ENCODE measurements at regions not wholly inside any gene's neighbourhood (a gene's known extent, or its start where the extent isn't known, plus 50 kb on each side); places are given as distances from the start of the nearest gene placed in this dataset.

DNA sequence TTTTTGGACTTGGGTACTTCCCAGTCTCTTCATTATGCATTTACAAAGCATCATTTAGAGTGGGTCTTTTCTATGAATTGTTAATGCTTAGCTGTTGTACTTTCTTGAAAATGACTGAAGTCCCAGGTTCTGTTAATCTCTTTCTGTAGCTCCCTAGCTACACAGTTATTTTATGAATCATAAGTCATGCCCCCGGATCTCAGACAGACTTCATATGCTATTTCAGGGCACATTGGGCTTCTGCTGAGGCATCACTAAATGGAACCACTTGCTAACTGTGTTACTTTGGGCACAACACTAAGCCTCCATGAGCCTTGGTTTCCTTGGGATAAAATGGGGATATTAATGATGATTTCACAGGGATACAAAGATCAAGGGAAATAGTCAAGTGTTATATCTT lies 55.5 kb upstream of the RBM15 start (continued):
- TF ChIP-seq, protein P1, sequence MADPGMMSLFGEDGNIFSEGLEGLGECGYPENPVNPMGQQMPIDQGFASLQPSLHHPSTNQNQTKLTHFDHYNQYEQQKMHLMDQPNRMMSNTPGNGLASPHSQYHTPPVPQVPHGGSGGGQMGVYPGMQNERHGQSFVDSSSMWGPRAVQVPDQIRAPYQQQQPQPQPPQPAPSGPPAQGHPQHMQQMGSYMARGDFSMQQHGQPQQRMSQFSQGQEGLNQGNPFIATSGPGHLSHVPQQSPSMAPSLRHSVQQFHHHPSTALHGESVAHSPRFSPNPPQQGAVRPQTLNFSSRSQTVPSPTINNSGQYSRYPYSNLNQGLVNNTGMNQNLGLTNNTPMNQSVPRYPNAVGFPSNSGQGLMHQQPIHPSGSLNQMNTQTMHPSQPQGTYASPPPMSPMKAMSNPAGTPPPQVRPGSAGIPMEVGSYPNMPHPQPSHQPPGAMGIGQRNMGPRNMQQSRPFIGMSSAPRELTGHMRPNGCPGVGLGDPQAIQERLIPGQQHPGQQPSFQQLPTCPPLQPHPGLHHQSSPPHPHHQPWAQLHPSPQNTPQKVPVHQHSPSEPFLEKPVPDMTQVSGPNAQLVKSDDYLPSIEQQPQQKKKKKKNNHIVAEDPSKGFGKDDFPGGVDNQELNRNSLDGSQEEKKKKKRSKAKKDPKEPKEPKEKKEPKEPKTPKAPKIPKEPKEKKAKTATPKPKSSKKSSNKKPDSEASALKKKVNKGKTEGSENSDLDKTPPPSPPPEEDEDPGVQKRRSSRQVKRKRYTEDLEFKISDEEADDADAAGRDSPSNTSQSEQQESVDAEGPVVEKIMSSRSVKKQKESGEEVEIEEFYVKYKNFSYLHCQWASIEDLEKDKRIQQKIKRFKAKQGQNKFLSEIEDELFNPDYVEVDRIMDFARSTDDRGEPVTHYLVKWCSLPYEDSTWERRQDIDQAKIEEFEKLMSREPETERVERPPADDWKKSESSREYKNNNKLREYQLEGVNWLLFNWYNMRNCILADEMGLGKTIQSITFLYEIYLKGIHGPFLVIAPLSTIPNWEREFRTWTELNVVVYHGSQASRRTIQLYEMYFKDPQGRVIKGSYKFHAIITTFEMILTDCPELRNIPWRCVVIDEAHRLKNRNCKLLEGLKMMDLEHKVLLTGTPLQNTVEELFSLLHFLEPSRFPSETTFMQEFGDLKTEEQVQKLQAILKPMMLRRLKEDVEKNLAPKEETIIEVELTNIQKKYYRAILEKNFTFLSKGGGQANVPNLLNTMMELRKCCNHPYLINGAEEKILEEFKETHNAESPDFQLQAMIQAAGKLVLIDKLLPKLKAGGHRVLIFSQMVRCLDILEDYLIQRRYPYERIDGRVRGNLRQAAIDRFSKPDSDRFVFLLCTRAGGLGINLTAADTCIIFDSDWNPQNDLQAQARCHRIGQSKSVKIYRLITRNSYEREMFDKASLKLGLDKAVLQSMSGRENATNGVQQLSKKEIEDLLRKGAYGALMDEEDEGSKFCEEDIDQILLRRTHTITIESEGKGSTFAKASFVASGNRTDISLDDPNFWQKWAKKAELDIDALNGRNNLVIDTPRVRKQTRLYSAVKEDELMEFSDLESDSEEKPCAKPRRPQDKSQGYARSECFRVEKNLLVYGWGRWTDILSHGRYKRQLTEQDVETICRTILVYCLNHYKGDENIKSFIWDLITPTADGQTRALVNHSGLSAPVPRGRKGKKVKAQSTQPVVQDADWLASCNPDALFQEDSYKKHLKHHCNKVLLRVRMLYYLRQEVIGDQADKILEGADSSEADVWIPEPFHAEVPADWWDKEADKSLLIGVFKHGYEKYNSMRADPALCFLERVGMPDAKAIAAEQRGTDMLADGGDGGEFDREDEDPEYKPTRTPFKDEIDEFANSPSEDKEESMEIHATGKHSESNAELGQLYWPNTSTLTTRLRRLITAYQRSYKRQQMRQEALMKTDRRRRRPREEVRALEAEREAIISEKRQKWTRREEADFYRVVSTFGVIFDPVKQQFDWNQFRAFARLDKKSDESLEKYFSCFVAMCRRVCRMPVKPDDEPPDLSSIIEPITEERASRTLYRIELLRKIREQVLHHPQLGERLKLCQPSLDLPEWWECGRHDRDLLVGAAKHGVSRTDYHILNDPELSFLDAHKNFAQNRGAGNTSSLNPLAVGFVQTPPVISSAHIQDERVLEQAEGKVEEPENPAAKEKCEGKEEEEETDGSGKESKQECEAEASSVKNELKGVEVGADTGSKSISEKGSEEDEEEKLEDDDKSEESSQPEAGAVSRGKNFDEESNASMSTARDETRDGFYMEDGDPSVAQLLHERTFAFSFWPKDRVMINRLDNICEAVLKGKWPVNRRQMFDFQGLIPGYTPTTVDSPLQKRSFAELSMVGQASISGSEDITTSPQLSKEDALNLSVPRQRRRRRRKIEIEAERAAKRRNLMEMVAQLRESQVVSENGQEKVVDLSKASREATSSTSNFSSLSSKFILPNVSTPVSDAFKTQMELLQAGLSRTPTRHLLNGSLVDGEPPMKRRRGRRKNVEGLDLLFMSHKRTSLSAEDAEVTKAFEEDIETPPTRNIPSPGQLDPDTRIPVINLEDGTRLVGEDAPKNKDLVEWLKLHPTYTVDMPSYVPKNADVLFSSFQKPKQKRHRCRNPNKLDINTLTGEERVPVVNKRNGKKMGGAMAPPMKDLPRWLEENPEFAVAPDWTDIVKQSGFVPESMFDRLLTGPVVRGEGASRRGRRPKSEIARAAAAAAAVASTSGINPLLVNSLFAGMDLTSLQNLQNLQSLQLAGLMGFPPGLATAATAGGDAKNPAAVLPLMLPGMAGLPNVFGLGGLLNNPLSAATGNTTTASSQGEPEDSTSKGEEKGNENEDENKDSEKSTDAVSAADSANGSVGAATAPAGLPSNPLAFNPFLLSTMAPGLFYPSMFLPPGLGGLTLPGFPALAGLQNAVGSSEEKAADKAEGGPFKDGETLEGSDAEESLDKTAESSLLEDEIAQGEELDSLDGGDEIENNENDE (IDR thresholded peaks at IDR 0.05; ENCODE audit: insufficient replicate concordance, low read length): no peak
- no peak for TF ChIP-seq KDM1A (IDR thresholded peaks at IDR 0.05; ENCODE audit: borderline replicate concordance, low read length)
- TF ChIP-seq, protein P2, sequence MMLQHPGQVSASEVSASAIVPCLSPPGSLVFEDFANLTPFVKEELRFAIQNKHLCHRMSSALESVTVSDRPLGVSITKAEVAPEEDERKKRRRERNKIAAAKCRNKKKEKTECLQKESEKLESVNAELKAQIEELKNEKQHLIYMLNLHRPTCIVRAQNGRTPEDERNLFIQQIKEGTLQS (IDR thresholded peaks at IDR 0.05; ENCODE audit: insufficient read depth, low read depth, low read length): no peak

Measured in H1 (cell line).